Testis (tissue), 2 donors: ENCODE measurements at regions not wholly inside any gene's neighbourhood (a gene's known extent, or its start where the extent isn't known, plus 50 kb on each side); places are given as distances from the start of the nearest gene placed in this dataset.

Experiments
- DNase-seq: peaks from one replicate; pipeline ENCODE4 v3.0.0-alpha.2; 2019
- H3K27ac ChIP-seq, 2 donors: fragments of 200-600 bp; sonication (generic); one replicate each; pipeline ENCODE4 v1.5.1; 2019
- H3K27me3 ChIP-seq: fragments of 200-600 bp; sonication (generic); one replicate; pipeline ENCODE4 v1.5.1; 2019
- H3K36me3 ChIP-seq: fragments of 200-600 bp; sonication (generic); one replicate; pipeline ENCODE4 v1.5.1; 2017; ENCODE audit warnings: low read depth; ENCODE audit errors: missing control alignments
- H3K4me1 ChIP-seq: fragments of 200-600 bp; sonication (generic); one replicate; pipeline ENCODE4 v1.5.1; 2019
- H3K4me3 ChIP-seq, 2 donors: fragments of 200-600 bp; sonication (generic); one replicate each; pipeline ENCODE4 v1.5.1; 2017 to 2019
- H3K9me3 ChIP-seq: fragments of 200-600 bp; sonication (generic); one replicate; pipeline ENCODE4 v1.5.1; 2017
- CTCF ChIP-seq, 3 experiments: fragments of 450-650 bp in 2 of 3; fragments of 200-600 bp in 1 of 3; sonication (generic) in 1 of 3; IDR thresholded peaks; one replicate each; pipeline ENCODE4 v1.5.1; 2016 to 2019; ENCODE audit warnings: antibody characterized with exemption in 3 of 3, mild to moderate bottlenecking in 2 of 3, moderate library complexity in 1 of 3
- POLR2A ChIP-seq: fragments of 450-650 bp; IDR thresholded peaks from one replicate; pipeline ENCODE4 v1.6.1; 2017; ENCODE audit warnings: antibody characterized with exemption, mild to moderate bottlenecking, moderate library complexity
- WGBS, 2 donors: methylation state at CpG; one replicate each; pipeline ENCODE4 v1.1.5; 2018; 5-methylcytosine and 5-hydroxymethylcytosine counted together
- intact Hi-C: fragments of 100-400 bp; cut with DNase I; formaldehyde crosslinking; loops from one replicate; pipeline ENCODE4 v1.15.1; 2023; ENCODE audit warnings: low total_unique reads

- no peaks in the 10 kb centered on the region for H3K4me1 ChIP-seq
- H3K27ac ChIP-seq = no peak overlapping the region
- H3K36me3 ChIP-seq = no peaks in the 10 kb centered on the region
- H3K27me3 ChIP-seq = no peaks in the 10 kb centered on the region
- TF ChIP-seq POLR2A (no peak), CTCF (IDR thresholded peaks at IDR 0.05) (no peak)
- DNase-seq = no peak
- intact Hi-C loops = no loop called here
- H3K9me3 ChIP-seq = no peaks in the 10 kb centered on the region
- WGBS, 2 donors = 83 to 94% methylated on average over 4 of the region's 4 CpGs
- no peak overlapping the region for H3K4me3 ChIP-seq
These were observed 176.4 kb downstream of the MAFB start for GRCh38 chr20:40512591-40512990.

- Histone ChIP-seq H3K4me3 (no peak overlapping the region), H3K27me3 (no peaks in the 10 kb centered on the region), H3K36me3 (no peaks in the 10 kb centered on the region), H3K27ac (no peak overlapping the region), H3K4me1 (no peaks in the 10 kb centered on the region), H3K9me3 (no peaks in the 10 kb centered on the region)
- intact Hi-C loops = no loop called here
- WGBS, 2 donors = 49 to 75% methylated on average over 2 to 3 of the region's 3 CpGs
- TF ChIP-seq POLR2A = no peak
- TF ChIP-seq CTCF (IDR thresholded peaks at IDR 0.05) = no peak
- no peak for DNase-seq
These were observed 177.6 kb downstream of the MAFB start for GRCh38 chr20:40511478-40511877.

- Histone ChIP-seq H3K27me3 (no peaks in the 10 kb centered on the region), H3K36me3 (no peaks in the 10 kb centered on the region), H3K27ac (no peak overlapping the region), H3K4me1 (no peaks in the 10 kb centered on the region), H3K4me3 (no peak overlapping the region), H3K9me3 (no peaks in the 10 kb centered on the region)
- intact Hi-C loops = no loop called here
- 97% methylated on average over 3 of the region's 3 CpGs for WGBS, 2 donors
- no peak for TF ChIP-seq POLR2A
- TF ChIP-seq CTCF (IDR thresholded peaks at IDR 0.05) = no peak
- DNase-seq = no peak
These were observed 178.4 kb downstream of the MAFB start for GRCh38 chr20:40510622-40511021.

- Histone ChIP-seq H3K36me3 (no peaks in the 10 kb centered on the region), H3K9me3 (no peaks in the 10 kb centered on the region), H3K27ac (no peak overlapping the region), H3K4me1 (no peaks in the 10 kb centered on the region), H3K4me3 (no peak overlapping the region), H3K27me3 (no peaks in the 10 kb centered on the region)
- TF ChIP-seq CTCF (IDR thresholded peaks at IDR 0.05) (no peak), POLR2A (no peak)
- no peak for DNase-seq
- intact Hi-C loops = no loop called here
These were observed 180.2 kb downstream of the MAFB start for GRCh38 chr20:40508821-40509220.

GRCh38 chr20:40506537-40506939, 182.5 kb downstream of the MAFB start:
- TF ChIP-seq CTCF (IDR thresholded peaks at IDR 0.05) = no peak
- TF ChIP-seq POLR2A = no peak
- H3K27me3 ChIP-seq = no peaks in the 10 kb centered on the region
- H3K36me3 ChIP-seq = no peaks in the 10 kb centered on the region
- peak; percentile 57 for DNase-seq
- H3K4me1 ChIP-seq = no peaks in the 10 kb centered on the region
- no peak overlapping the region for H3K27ac ChIP-seq
- intact Hi-C loops = no loop called here
- H3K4me3 ChIP-seq = no peak overlapping the region
- H3K9me3 ChIP-seq = no peaks in the 10 kb centered on the region
- 64 to 75% methylated on average over 6 to 9 of the region's 9 CpGs for WGBS, 2 donors
